SH-SY5Y (cell line): ENCODE measurements at regions not wholly inside any gene's neighbourhood (a gene's known extent, or its start where the extent isn't known, plus 50 kb on each side); places are given as distances from the start of the nearest gene placed in this dataset.

Source experiments
- GATA2 ChIP-seq: IDR thresholded peaks from 2 replicates; pipeline ENCODE4 v1.6.1; 2011; ENCODE audit warnings: mild to moderate bottlenecking, low read depth, low read length
- GATA3 ChIP-seq: IDR thresholded peaks from 2 replicates; pipeline ENCODE4 v1.6.1; 2011; ENCODE audit warnings: low read depth, mild to moderate bottlenecking, low read length, moderate library complexity

DNA sequence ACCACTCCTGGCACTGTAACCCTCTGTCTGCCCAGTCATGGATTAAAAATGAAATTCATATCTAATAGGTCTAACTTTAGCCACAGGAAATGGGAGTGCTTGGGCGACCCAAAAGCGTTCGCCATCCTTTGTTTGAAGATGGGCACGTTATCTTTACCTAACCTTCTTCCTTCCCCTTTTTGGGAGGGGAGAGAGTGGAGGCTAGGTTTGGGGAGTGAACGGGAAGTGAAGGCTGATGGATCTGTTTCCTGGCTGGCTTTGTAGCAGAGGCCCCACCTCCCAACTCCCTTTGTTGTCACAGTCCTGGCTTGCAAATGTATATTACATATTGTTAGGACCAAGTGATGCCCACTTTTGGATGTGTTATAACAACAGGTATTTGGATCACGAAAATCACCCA, 98.1 kb upstream of the ARHGEF3 start:
- TF ChIP-seq GATA2, result no peak
- TF ChIP-seq GATA3, result no peak
